SK-N-DZ (cell line): ENCODE measurements at regions not wholly inside any gene's neighbourhood (a gene's known extent, or its start where the extent isn't known, plus 50 kb on each side); places are given as distances from the start of the nearest gene placed in this dataset.

Source experiments
- DNase-seq: peaks from one replicate; pipeline ENCODE4 v3.0.0-alpha.2; 2015; ENCODE audit warnings: low spot score

- DNase-seq = no peak
Measured at GRCh38 chr2:67225287-67225973, 171.7 kb upstream of the ETAA1 start.

GRCh38 chr2:67229706-67230105, 167.4 kb upstream of the ETAA1 start:
- DNase-seq = no peak

- no peak for DNase-seq
Measured at GRCh38 chr2:67232936-67233335, 164.2 kb upstream of the ETAA1 start.

DNA sequence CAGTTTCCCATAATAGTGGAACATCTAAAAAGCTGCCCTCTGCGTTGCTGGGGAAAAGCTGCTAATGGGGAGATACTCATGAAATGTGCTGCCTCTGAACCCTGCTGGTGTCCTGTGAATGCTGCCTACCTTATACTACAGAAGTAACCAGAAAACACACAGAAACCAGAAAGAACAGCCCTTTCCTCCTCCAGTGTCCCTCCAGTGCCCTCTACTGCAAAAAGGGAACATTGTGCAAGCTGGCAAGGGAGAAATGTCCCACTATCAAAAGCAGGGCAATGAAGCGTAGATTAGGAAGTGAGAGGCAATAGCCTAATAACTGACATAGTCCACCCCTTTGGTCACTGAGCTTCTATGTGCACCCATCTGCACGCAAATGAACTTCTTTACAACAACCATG, 162.7 kb upstream of the ETAA1 start:
- peak; percentile 21 for DNase-seq

- no peak for DNase-seq
Measured at GRCh38 chr2:67237288-67237687, 159.8 kb upstream of the ETAA1 start.

- no peak for DNase-seq
Measured at GRCh38 chr2:67240507-67240906, 156.6 kb upstream of the ETAA1 start.

DNA sequence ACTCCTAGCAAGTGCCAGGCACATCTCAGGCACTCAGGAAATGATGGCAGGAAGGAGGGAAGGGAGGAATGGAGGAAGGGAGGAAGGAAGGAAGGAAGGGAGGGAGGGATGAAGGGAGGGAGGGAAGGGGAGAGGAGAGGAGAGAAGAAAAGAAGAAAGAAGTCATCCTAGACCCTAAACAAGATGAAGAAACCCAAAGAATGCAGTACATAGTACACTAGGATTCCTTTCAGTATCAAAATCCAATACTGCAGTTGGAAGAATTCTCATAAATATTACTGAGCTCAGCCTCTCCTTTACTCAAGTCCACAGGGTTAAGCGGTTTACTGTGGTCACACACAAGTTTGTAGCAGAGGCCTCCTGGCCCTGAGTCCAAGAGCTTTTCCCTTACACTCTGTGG, 155.7 kb upstream of the ETAA1 start:
- no peak for DNase-seq

DNA sequence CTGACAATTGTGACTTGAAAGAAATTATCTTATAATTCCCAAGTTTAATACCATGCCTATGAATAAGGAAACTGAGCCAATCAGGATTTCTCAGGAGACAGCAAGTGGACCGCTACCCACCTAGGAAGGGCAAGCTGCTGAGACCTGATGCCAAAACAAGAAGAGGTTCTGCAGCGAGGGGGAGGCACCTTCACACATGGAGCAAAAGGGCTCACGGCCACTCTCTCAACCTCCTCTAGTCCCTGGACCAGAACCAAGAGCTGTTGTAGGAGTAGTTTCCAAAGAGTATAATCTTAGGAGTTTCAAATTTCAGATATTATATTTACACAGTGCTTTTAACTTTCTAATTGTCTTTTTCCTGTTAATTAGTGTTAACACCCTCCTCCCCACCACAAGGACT, 154.7 kb upstream of the ETAA1 start:
- no peak for DNase-seq

DNA sequence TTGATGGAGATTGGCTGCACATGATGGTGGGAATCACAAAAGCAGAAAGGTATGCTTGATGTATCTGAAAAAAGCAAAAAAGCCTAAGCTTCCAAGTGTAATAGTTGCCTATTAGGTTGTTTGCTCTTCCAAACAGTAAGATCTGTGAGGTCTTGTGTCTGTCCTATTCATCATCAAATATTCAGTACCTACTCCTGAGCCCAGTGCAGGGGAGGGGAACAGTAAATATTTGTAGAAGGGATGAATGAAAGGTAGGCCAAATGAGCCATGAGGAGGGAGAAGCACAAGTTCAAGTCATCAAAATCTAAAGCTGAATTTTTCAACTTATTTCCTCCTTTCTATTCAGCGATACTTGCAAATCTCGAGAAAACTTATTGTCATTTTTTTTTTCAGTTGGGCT, 153.2 kb upstream of the ETAA1 start:
- DNase-seq = no peak

- DNase-seq = no peak
Measured at GRCh38 chr2:67246791-67247190, 150.3 kb upstream of the ETAA1 start.

- DNase-seq = no peak
Measured at GRCh38 chr2:67251741-67252140, 145.4 kb upstream of the ETAA1 start.

DNA sequence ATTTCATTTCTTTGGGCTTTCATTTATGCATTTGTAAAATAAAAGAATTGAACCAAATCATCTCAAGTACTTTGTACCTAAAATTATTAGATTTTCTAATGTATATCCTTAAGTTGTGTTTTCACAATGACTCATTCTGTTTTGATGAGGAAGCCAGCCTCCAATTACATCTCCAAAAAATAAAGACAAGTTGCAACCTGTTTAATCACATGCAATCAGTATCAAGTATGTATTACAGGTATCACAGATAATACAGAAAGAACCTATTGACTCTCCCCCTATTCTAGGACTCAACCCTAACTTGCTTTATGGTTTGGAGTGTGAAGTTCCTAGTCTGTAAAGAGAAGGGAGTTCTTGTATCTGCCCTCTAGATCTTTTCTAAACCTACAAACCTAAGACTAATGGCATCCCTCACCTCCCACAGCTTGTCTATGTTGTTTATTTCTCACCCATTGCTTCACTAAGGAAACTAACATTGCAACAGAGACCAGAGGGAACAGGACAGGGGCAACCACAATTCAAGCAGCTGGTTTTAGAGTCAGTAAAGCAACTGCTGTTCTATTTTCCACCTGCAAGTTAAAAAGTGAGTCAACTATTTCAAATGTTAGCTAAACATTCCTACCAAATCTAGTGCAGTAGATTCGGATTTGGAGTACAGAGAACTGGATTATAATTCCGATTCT, 141.1 kb upstream of the ETAA1 start:
- DNase-seq = no peak

DNA sequence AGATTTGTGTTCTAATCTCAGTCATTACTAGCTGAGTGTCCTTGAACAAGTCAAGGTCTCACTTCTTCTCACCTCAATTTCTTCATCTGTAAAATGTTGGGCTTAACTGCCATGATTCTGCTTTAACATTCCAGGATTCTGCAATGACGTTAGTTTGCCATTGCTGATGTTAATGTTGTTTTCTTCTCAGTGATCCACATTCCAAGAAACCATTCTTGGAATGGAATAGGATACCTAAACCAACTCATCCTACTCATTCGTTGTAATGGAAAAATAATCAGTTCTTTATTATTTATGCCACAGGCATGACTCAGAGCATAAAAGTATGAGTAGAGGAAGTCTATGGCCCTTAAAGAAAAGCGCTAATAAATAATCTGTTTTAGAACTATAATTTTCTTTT, 140.2 kb upstream of the ETAA1 start:
- DNase-seq = no peak

- no peak for DNase-seq
Measured at GRCh38 chr2:67258122-67258521, 139.0 kb upstream of the ETAA1 start.

DNA sequence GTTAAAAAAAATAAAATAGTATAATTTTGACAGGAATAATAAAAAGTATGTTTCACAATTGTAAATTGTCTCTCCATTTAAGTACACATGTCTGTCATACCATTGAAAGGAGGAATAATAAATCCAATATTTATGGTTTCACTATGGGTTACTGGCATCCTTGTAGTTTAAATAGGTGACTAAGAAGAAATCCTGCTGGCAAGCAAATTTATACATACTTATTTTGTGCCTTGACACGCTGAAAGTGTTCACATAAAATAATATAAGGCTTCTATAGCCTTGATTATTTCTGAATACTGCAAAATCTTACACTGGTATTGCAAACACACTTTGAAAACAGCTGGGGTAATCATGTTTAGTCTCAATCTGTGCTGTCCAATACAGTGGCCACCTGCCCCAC, 138.3 kb upstream of the ETAA1 start:
- no peak for DNase-seq

- peak; percentile 77 for DNase-seq
Measured at GRCh38 chr2:67259556-67260342, 137.4 kb upstream of the ETAA1 start.

GRCh38 chr2:67260343-67261277, 136.5 kb upstream of the ETAA1 start:
- no peak for DNase-seq

- no peak for DNase-seq
Measured at GRCh38 chr2:67267241-67267640, 129.9 kb upstream of the ETAA1 start.

DNA sequence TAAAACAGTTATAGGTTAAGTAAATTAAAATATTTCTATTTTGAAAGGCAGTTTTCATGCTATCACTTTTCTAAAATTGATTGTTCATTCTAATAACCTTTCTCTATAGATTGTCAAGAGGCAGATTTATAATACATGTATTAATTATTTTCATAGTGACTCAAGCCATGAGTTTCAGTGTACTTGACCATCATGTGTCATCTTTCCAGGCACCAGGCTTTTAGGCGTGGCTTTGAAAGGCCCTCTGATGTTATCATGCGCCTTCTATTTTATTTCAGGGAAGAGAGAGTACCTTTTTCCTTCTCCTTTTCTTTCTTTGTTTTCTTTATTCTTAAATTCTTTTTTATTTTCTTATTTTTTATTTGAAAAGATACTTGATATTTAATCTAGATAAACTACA, 128.3 kb upstream of the ETAA1 start:
- no peak for DNase-seq

- DNase-seq = no peak
Measured at GRCh38 chr2:67272195-67272594, 124.9 kb upstream of the ETAA1 start.

GRCh38 chr2:67277450-67277849, 119.7 kb upstream of the ETAA1 start:
- DNase-seq = no peak

DNA sequence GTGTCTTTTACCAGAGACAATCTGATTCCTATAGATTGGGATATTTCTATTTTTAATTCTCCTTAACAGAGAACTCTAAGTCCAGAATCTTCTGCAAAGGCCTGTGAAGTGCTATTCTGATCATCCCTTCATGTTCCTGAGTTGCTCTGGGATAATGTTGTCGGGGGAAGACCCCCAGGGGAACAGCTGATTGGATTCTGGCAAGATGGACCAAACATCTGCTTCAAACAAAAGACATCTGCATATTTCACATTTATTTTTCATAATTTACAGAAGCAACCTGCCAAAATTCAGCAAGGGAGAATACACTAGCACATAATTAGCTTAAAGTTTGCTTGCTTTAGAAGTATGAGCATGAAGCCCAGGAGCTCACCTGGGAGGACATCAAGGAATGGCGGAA, 116.0 kb upstream of the ETAA1 start:
- no peak for DNase-seq
